Rectal smooth muscle tissue (tissue), 1 donor: ENCODE measurements at regions not wholly inside any gene's neighbourhood (a gene's known extent, or its start where the extent isn't known, plus 50 kb on each side); places are given as distances from the start of the nearest gene placed in this dataset.

ENCODE experiments used
- H3K27ac ChIP-seq: one replicate; pipeline ENCODE4 v1.7.0; 2013; ENCODE audit warnings: low read depth, low read length, inconsistent platforms
- H3K27me3 ChIP-seq: one replicate; pipeline ENCODE4 v1.7.0; 2013; ENCODE audit warnings: low read length; ENCODE audit not compliant: control insufficient read depth, insufficient read depth
- H3K36me3 ChIP-seq: one replicate; pipeline ENCODE4 v1.7.0; 2013; ENCODE audit warnings: low read length; ENCODE audit not compliant: control insufficient read depth, insufficient read depth
- H3K4me1 ChIP-seq: one replicate; pipeline ENCODE4 v1.7.0; 2013; ENCODE audit warnings: low read length; ENCODE audit not compliant: control insufficient read depth, insufficient read depth
- H3K4me3 ChIP-seq: one replicate; pipeline ENCODE4 v1.7.0; 2013; ENCODE audit warnings: low read length
- H3K9ac ChIP-seq: one replicate; pipeline ENCODE4 v1.7.0; 2013; ENCODE audit warnings: low read length

- H3K36me3 ChIP-seq, result no peaks in the 10 kb centered on the region
- H3K4me3 ChIP-seq, result no peak overlapping the region
- no peak overlapping the region for H3K27ac ChIP-seq
- no peak overlapping the region for H3K9ac ChIP-seq
- no peaks in the 10 kb centered on the region for H3K4me1 ChIP-seq
- no peaks in the 10 kb centered on the region for H3K27me3 ChIP-seq
These were observed 491.8 kb upstream of the FAT1 start for GRCh38 chr4:187215438-187215837.

DNA sequence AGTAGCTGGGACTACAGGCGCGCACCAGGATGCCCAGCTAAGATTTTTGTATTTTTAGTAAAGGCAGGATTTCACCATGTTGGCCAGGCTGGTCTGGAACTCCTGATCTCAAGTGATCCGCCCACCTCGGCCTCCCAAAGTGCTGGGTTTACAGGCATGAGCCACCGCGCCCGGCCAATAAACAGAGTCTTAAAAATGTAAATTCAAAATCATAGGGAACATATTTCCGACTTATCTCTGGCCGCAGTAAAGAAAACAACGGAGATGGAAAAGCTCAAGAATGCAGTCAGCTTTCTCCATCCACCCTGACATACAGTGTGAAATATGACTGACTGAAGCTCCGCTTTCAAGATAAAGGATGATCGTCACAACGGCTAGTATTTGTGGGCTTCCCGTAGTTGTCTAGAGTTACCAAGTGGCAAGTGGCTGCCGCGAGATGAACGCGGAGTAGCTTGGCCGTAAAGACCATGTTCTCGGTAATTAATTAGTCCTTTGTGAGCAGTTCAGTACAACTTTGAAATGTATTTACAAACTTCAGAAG lies 495.1 kb upstream of the FAT1 start:
- Histone ChIP-seq H3K9ac (no peak overlapping the region), H3K27me3 (no peaks in the 10 kb centered on the region), H3K36me3 (no peaks in the 10 kb centered on the region), H3K4me3 (no peak overlapping the region), H3K27ac (no peak overlapping the region), H3K4me1 (no peaks in the 10 kb centered on the region)

DNA sequence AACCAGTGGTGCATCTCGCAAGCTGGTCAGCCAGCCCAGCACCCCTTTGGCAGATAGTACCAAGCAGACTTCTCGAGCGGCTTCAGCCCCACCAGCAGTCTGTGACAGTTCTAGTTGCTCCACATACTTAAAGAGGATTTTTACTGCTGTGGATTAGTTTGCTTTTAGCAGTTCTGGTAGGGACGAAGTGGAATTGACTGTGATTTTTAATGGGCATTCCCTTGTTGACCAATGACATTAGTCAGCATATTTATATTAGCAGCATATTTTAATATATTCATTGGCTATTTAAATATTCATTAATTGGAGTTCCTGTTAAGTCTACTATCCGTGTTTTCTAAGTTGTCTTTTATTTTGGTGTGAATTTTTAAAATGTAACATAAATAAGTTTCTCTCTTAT lies 500.9 kb upstream of the FAT1 start:
- Histone ChIP-seq H3K9ac (no peak overlapping the region), H3K27ac (no peak overlapping the region), H3K36me3 (no peaks in the 10 kb centered on the region), H3K4me1 (no peaks in the 10 kb centered on the region), H3K27me3 (no peaks in the 10 kb centered on the region), H3K4me3 (no peak overlapping the region)

GRCh38 chr4:187227907-187228704 lies 504.4 kb upstream of the FAT1 start:
- Histone ChIP-seq H3K4me3 (no peak overlapping the region), H3K4me1 (no peaks in the 10 kb centered on the region), H3K36me3 (no peaks in the 10 kb centered on the region), H3K27me3 (no peaks in the 10 kb centered on the region), H3K27ac (no peak overlapping the region), H3K9ac (no peak overlapping the region)

DNA sequence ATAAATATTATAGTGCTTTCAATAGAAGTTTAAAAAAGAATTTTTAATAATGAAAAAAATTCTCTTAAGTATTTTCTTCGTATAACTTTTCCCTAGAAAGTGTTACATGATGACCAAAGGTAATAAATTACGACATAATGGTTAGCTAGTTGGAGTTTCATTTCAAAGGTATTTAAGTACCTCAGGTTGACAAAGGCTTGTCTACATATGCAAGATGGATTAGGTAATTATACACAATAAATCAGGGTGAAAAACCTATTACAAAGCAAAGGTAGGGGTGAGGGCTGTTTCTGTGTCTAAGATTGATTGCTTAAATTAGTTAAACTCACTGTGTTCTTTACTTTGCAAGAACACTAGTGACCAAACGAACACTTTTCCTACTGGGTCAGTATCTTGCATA lies 508.5 kb upstream of the FAT1 start:
- Histone ChIP-seq H3K4me3 (no peak overlapping the region), H3K36me3 (no peaks in the 10 kb centered on the region), H3K9ac (no peak overlapping the region), H3K27ac (no peak overlapping the region), H3K4me1 (no peaks in the 10 kb centered on the region), H3K27me3 (no peaks in the 10 kb centered on the region)

GRCh38 chr4:187232796-187233195 lies 509.1 kb upstream of the FAT1 start:
- Histone ChIP-seq H3K36me3 (no peaks in the 10 kb centered on the region), H3K4me3 (no peak overlapping the region), H3K27ac (no peak overlapping the region), H3K27me3 (no peaks in the 10 kb centered on the region), H3K4me1 (no peaks in the 10 kb centered on the region), H3K9ac (no peak overlapping the region)

GRCh38 chr4:187235456-187236170 lies 512.0 kb upstream of the FAT1 start:
- Histone ChIP-seq H3K27ac (no peak overlapping the region), H3K36me3 (no peaks in the 10 kb centered on the region), H3K27me3 (no peaks in the 10 kb centered on the region), H3K9ac (no peak overlapping the region), H3K4me3 (no peak overlapping the region), H3K4me1 (no peaks in the 10 kb centered on the region)

GRCh38 chr4:187236209-187236890 lies 512.7 kb upstream of the FAT1 start:
- H3K27ac ChIP-seq, result no peak overlapping the region

DNA sequence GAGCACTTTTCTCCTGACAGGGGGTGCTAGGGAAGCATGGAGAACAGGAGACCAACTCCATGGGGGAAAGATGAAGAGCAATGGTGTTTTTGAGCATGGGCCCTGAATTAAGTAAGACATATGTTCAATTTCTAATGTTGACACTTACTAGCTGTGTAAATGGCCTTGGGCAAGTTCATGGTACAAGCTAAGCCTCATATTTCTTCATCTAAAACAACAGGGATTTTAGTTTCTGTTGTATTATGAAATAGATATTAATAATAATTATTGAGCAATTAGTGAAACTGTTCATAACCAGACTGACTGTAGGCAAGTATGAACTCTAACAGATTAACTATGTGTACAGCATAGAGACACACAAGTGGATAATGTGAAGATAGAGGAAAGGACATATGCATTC lies 515.0 kb upstream of the FAT1 start:
- H3K27ac ChIP-seq, result no peak overlapping the region
- H3K36me3 ChIP-seq, result no peaks in the 10 kb centered on the region
- H3K9ac ChIP-seq, result no peak overlapping the region
- H3K4me3 ChIP-seq, result no peak overlapping the region
- H3K4me1 ChIP-seq, result no peaks in the 10 kb centered on the region
- H3K27me3 ChIP-seq, result no peaks in the 10 kb centered on the region

More at GRCh38 chr4:187236209-187236890, 512.7 kb upstream of the FAT1 start:
- no peaks in the 10 kb centered on the region for H3K4me1 ChIP-seq
- no peak overlapping the region for H3K9ac ChIP-seq
- H3K27me3 ChIP-seq, result no peaks in the 10 kb centered on the region
- H3K36me3 ChIP-seq, result no peaks in the 10 kb centered on the region
- no peak overlapping the region for H3K4me3 ChIP-seq

GRCh38 chr4:187251896-187252295 lies 528.2 kb upstream of the FAT1 start:
- no peak overlapping the region for H3K4me3 ChIP-seq
- no peaks in the 10 kb centered on the region for H3K36me3 ChIP-seq
- H3K27ac ChIP-seq, result no peak overlapping the region
- H3K27me3 ChIP-seq, result no peaks in the 10 kb centered on the region
- no peak overlapping the region for H3K9ac ChIP-seq
- H3K4me1 ChIP-seq, result no peaks in the 10 kb centered on the region

DNA sequence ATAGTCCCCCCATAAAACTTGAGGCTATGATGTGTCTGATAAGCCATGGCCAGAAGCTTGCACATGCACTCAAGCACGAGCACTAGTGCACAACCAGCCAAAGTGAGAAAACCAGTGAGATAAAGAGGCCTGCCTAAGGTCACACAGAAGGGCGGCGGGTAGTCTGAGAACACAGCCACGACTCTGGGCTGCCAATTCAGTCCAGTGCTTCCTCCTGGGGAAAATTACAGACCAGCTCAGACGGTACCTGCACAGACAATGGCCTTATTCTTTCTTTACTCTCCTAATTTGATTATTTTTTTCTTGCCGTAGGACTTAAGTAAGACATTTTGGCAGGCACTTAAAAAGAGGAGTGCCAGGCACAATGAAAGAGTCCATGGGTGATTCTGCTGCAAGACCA lies 533.2 kb upstream of the FAT1 start:
- H3K27ac ChIP-seq, result no peak overlapping the region

GRCh38 chr4:187258651-187259401 lies 535.2 kb upstream of the FAT1 start:
- H3K36me3 ChIP-seq, result no peaks in the 10 kb centered on the region
- no peak overlapping the region for H3K4me3 ChIP-seq
- no peak overlapping the region for H3K27ac ChIP-seq
- no peaks in the 10 kb centered on the region for H3K4me1 ChIP-seq
- no peaks in the 10 kb centered on the region for H3K27me3 ChIP-seq
- H3K9ac ChIP-seq, result no peak overlapping the region

More for the DNA sequence above, 533.2 kb upstream of the FAT1 start:
- H3K36me3 ChIP-seq, result no peaks in the 10 kb centered on the region
- H3K27me3 ChIP-seq, result no peaks in the 10 kb centered on the region
- no peak overlapping the region for H3K9ac ChIP-seq
- no peaks in the 10 kb centered on the region for H3K4me1 ChIP-seq
- H3K4me3 ChIP-seq, result no peak overlapping the region
